ENCODE measurements at regions not wholly inside any gene's neighbourhood (a gene's known extent, or its start where the extent isn't known, plus 50 kb on each side); places are given as distances from the start of the nearest gene placed in this dataset.

DNA sequence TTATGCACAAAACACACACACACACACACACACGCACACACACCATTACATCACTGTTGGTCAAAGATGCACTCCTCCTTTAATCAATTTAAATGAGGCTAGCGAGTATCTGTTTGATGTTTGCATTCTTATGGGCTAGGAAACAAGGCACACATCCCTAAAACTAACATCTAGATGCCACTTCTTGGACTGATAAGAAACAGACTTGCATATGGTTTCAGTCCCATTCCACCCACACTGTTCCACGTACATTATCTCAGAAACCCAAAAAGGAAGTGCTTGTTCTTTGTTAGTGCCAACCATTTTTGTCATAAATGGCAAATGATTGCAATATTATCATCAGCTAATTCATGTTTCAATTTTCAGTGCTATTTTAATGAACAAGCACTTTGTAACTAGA, 69.5 kb downstream of the CCR1 start:
- H3K27ac ChIP-seq: no peak overlapping the region
- TF ChIP-seq, protein P1, sequence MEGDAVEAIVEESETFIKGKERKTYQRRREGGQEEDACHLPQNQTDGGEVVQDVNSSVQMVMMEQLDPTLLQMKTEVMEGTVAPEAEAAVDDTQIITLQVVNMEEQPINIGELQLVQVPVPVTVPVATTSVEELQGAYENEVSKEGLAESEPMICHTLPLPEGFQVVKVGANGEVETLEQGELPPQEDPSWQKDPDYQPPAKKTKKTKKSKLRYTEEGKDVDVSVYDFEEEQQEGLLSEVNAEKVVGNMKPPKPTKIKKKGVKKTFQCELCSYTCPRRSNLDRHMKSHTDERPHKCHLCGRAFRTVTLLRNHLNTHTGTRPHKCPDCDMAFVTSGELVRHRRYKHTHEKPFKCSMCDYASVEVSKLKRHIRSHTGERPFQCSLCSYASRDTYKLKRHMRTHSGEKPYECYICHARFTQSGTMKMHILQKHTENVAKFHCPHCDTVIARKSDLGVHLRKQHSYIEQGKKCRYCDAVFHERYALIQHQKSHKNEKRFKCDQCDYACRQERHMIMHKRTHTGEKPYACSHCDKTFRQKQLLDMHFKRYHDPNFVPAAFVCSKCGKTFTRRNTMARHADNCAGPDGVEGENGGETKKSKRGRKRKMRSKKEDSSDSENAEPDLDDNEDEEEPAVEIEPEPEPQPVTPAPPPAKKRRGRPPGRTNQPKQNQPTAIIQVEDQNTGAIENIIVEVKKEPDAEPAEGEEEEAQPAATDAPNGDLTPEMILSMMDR (IDR thresholded peaks at IDR 0.05): no peak
- TF ChIP-seq POLR2A (IDR thresholded peaks at IDR 0.05) (no peak), EP300 (IDR thresholded peaks at IDR 0.05) (no peak)
- no peaks in the 10 kb centered on the region for H3K27me3 ChIP-seq
- no peaks in the 10 kb centered on the region for H3K36me3 ChIP-seq
- no peak overlapping the region for H3K4me3 ChIP-seq
- no peaks in the 10 kb centered on the region for H3K4me1 ChIP-seq
- 64 to 70% methylated on average over 3 of the region's 3 CpGs for WGBS, 2 donors
- DNase-seq (ENCODE audit: low spot score in 2 of 2): no peak
- no peaks in the 10 kb centered on the region for H3K9me3 ChIP-seq

DNA sequence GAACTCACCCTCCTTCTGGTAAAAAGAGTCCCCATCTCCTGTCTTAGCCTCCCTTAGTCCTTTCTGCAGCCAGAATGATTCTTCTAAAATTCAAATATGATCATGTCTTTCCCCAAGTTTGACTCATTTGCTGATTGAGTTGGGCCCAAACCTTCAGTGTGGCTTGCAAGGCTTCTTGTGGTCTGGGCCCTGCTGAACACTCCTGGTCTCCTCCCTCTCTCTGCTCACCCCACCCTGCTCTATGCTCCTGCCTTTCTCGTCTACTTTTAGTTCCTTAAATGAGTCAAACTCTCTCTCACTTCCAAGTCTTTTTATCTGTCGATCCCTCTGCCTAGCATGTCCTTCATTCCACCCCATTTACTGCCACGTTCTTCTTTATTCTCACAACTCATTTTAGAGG, 72.6 kb downstream of the CCR1 start:
- Histone ChIP-seq H3K4me1 (peaks cover 0 to 5% (median 0%) of the 10 kb centered on the region in 4 donors), H3K4me3 (no peak overlapping the region), H3K27ac (no peak overlapping the region), H3K36me3 (no peaks in the 10 kb centered on the region), H3K27me3 (no peaks in the 10 kb centered on the region), H3K9me3 (no peaks in the 10 kb centered on the region)
- no peak for DNase-seq (ENCODE audit: low spot score in 2 of 2)
- TF ChIP-seq, protein P1 (IDR thresholded peaks at IDR 0.05): no peak
- no peak for TF ChIP-seq EP300 (IDR thresholded peaks at IDR 0.05)
- TF ChIP-seq POLR2A (IDR thresholded peaks at IDR 0.05): no peak
- WGBS, 2 donors: 61 to 64% methylated on average over 3 of the region's 3 CpGs

- H3K36me3 ChIP-seq: no peaks in the 10 kb centered on the region
- no peak for TF ChIP-seq EP300 (IDR thresholded peaks at IDR 0.05)
- TF ChIP-seq POLR2A (IDR thresholded peaks at IDR 0.05): no peak
- TF ChIP-seq, protein P1 (IDR thresholded peaks at IDR 0.05): no peak
- 81 to 90% methylated on average over 3 of the region's 3 CpGs for WGBS, 2 donors
- DNase-seq (ENCODE audit: low spot score in 2 of 2): no peak
- no peaks in the 10 kb centered on the region for H3K9me3 ChIP-seq
- no peak overlapping the region for H3K27ac ChIP-seq
- peaks cover 0 to 5% (median 2%) of the 10 kb centered on the region in 4 donors for H3K4me1 ChIP-seq
- no peaks in the 10 kb centered on the region for H3K27me3 ChIP-seq
- no peak overlapping the region for H3K4me3 ChIP-seq
These were observed 74.8 kb downstream of the CCR1 start for GRCh38 chr3:46133285-46133684.

- no peak for DNase-seq (ENCODE audit: low spot score in 2 of 2)
- Histone ChIP-seq H3K9me3 (no peaks in the 10 kb centered on the region), H3K36me3 (no peaks in the 10 kb centered on the region), H3K4me3 (no peak overlapping the region), H3K27ac (no peak overlapping the region), H3K27me3 (no peaks in the 10 kb centered on the region), H3K4me1 (peaks cover 0 to 5% (median 2%) of the 10 kb centered on the region in 4 donors)
- TF ChIP-seq EP300 (IDR thresholded peaks at IDR 0.05) (no peak), POLR2A (IDR thresholded peaks at IDR 0.05) (no peak)
- TF ChIP-seq, protein P1 (IDR thresholded peaks at IDR 0.05): no peak
- WGBS, 2 donors: 85 to 98% methylated on average over 4 of the region's 4 CpGs
These were observed 75.5 kb downstream of the CCR1 start for GRCh38 chr3:46132565-46132964.

DNA sequence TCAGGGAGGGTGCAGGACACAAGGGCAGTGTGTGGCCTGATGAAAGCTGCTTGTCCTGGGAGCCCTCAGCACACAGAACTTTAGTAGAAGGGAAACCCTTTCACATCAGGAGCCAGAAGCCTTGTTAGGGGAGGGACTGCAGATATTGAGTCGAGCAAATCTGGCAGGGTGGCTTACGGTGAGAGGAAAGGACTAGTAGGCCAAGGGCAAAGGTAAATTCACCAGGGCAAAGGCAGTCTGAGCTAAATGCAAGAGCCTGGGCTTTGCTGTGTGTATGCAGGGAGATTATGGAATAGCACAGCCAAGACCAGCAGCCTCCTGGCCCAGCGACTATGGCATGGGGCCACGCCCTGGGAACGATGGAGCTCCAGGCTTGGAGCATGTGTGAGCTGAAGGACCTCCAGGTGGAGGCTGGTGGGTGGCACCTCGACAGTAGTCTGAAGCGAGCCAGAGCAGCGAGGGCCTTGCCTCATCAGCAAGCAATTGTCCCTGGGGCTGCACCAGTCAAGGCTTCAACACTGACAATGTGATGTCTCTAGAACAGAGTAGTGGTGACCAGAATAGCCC, 76.1 kb downstream of the CCR1 start:
- Histone ChIP-seq H3K4me3 (no peak overlapping the region), H3K36me3 (no peaks in the 10 kb centered on the region), H3K4me1 (peaks cover 0 to 5% (median 2%) of the 10 kb centered on the region in 4 donors), H3K27ac (no peak overlapping the region), H3K9me3 (no peaks in the 10 kb centered on the region), H3K27me3 (no peaks in the 10 kb centered on the region)
- no peak for DNase-seq (ENCODE audit: low spot score in 2 of 2)
- TF ChIP-seq POLR2A (IDR thresholded peaks at IDR 0.05) (no peak), EP300 (IDR thresholded peaks at IDR 0.05) (no peak)
- TF ChIP-seq, protein P1 (IDR thresholded peaks at IDR 0.05): no peak
- 81 to 84% methylated on average over 8 of the region's 8 CpGs for whole genome bisulfite sequencing, 2 donors
